ENCODE measurements at regions not wholly inside any gene's neighbourhood (a gene's known extent, or its start where the extent isn't known, plus 50 kb on each side); places are given as distances from the start of the nearest gene placed in this dataset.

DNA sequence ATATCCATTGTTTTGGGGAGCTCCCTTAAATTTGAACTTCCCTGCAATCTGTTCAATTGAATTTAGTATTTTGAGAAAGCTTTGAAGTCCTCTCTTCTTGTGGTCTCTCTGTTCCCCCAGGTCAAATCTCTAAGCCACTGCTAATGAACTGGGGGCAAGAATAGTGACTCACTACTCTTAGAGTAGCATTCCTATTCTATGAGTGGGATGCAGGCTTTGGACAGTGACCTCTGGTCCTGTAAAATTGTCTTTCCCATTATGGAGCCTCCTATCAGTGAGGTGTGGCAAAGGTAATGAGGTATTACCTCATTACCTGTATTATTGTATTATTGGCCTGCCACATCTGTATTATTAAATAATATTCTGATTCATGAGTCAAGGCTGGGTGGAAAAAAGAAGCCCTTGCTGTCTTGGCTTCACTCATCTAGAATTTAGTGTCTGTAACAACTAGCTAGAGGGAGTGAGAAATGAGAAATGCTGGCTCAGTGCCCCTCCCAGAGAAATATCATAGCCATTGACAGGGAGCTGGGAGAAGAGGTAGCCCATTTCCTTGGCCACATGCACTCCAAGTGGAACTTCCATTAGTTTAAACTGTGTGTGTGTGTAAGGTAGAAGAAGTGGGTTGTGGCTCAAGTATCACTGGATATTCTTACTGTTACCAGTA is 393.9 kb upstream of the CTSO start:
- no peak for TF ChIP-seq NFIC (IDR thresholded peaks at IDR 0.05)
- no peak for TF ChIP-seq ZBTB7A (IDR thresholded peaks at IDR 0.05; ENCODE audit: low read depth)
- TF ChIP-seq TAF1 (IDR thresholded peaks at IDR 0.05; ENCODE audit: low read depth), result no peak
- no peak for TF ChIP-seq REST (IDR thresholded peaks at IDR 0.05; ENCODE audit: low read depth)
- no peak for TF ChIP-seq TCF12 (IDR thresholded peaks at IDR 0.05; ENCODE audit: low read depth)
- TF ChIP-seq EGR1 (IDR thresholded peaks at IDR 0.05), result no peak
- no peak for TF ChIP-seq CEBPB (IDR thresholded peaks at IDR 0.05)
- no peak for TF ChIP-seq YY1 (IDR thresholded peaks at IDR 0.05; ENCODE audit: low read depth)
- TF ChIP-seq RAD21 (IDR thresholded peaks at IDR 0.05; ENCODE audit: low read depth), result no peak
- TF ChIP-seq EP300 (IDR thresholded peaks at IDR 0.05; ENCODE audit: borderline replicate concordance), result no peak
- TF ChIP-seq FOXM1 (IDR thresholded peaks at IDR 0.05; ENCODE audit: borderline replicate concordance, low read depth), result no peak
- TF ChIP-seq TEAD4 (IDR thresholded peaks at IDR 0.05), result no peak
- no peak for TF ChIP-seq MAX (IDR thresholded peaks at IDR 0.05)
- TF ChIP-seq CREB1 (IDR thresholded peaks at IDR 0.05; ENCODE audit: low read depth), result no peak
- TF ChIP-seq, protein P1, sequence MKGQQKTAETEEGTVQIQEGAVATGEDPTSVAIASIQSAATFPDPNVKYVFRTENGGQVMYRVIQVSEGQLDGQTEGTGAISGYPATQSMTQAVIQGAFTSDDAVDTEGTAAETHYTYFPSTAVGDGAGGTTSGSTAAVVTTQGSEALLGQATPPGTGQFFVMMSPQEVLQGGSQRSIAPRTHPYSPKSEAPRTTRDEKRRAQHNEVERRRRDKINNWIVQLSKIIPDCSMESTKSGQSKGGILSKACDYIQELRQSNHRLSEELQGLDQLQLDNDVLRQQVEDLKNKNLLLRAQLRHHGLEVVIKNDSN (IDR thresholded peaks at IDR 0.05), result no peak

DNA sequence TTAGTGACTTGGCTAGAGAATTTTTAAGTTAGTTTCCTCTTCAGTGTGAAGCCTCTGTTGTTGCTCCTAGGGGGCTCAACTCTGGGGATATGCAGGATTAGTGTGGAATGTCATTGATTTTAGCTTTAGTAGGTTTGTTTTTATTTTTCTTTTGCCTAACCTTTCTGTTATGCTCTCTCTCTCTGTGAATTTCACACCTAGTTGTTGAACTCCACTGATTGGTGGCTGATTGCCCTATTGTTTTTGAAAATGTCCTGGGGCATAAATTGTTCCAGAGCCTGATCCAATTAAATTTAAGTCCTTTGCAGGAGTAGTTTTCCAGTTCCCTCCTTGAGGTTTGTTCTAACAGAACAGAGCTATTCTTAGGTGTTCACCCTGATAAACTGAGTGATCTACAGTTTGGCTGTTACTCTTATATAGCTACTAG is 393.3 kb upstream of the CTSO start:
- TF ChIP-seq TCF12 (IDR thresholded peaks at IDR 0.05; ENCODE audit: low read depth) (no peak), FOXM1 (IDR thresholded peaks at IDR 0.05; ENCODE audit: borderline replicate concordance, low read depth) (no peak), CEBPB (IDR thresholded peaks at IDR 0.05) (no peak), REST (IDR thresholded peaks at IDR 0.05; ENCODE audit: low read depth) (no peak)

DNA sequence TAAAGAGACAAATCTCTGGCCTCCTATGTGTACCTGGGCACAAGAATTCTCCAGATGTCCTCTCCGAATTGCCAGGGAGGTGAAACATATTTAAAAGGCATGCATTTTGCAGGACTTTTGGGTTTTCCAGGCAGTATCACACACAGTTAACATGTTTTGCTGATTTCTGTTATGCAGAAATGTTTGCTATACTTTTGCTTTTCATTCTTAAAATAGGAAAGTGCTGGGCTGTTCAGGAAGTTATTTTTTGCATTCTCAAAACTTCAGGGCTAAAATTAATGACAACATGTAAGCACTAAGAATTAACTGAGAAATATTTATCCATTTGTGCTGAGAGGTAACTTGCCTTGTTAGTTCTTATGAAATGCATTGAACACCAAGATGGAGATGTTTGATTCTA is 390.7 kb upstream of the CTSO start:
- no peak for TF ChIP-seq TEAD4 (IDR thresholded peaks at IDR 0.05)
- no peak for TF ChIP-seq REST (IDR thresholded peaks at IDR 0.05; ENCODE audit: low read depth)
- no peak for TF ChIP-seq NFIC (IDR thresholded peaks at IDR 0.05)
- no peak for TF ChIP-seq ZBTB7A (IDR thresholded peaks at IDR 0.05; ENCODE audit: low read depth)
- no peak for TF ChIP-seq MAX (IDR thresholded peaks at IDR 0.05)
- no peak for TF ChIP-seq CEBPB (IDR thresholded peaks at IDR 0.05)
- TF ChIP-seq CREB1 (IDR thresholded peaks at IDR 0.05; ENCODE audit: low read depth), result no peak
- TF ChIP-seq, protein P1 (IDR thresholded peaks at IDR 0.05), result no peak

DNA sequence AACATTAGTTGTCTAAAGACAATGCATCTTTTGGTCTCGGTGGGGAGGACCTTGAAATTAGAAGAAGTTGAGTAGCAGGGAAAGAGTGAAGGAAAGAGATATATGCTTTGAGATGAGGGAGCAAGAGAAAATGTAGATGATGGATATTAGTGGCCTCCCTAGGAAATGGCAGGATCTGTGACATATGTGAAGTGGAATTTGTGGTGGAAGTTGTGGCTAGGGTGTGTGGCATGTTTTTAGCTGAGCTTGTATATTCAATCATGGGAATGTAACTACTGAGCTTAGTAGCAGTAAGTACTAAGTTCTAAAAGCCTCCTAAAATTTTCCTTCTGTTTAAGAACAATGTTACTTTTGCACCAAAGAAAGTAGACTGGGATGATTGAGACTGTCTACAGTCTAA is 382.8 kb upstream of the CTSO start:
- TF ChIP-seq YY1 (IDR thresholded peaks at IDR 0.05; ENCODE audit: low read depth) (no peak), TEAD4 (IDR thresholded peaks at IDR 0.05) (no peak), EGR1 (IDR thresholded peaks at IDR 0.05) (no peak), RAD21 (IDR thresholded peaks at IDR 0.05; ENCODE audit: low read depth) (no peak), REST (IDR thresholded peaks at IDR 0.05; ENCODE audit: low read depth) (no peak), EP300 (IDR thresholded peaks at IDR 0.05; ENCODE audit: borderline replicate concordance) (no peak), CEBPB (IDR thresholded peaks at IDR 0.05) (no peak), FOXM1 (IDR thresholded peaks at IDR 0.05; ENCODE audit: borderline replicate concordance, low read depth) (no peak), TCF12 (IDR thresholded peaks at IDR 0.05; ENCODE audit: low read depth) (no peak), TAF1 (IDR thresholded peaks at IDR 0.05; ENCODE audit: low read depth) (no peak), ZBTB7A (IDR thresholded peaks at IDR 0.05; ENCODE audit: low read depth) (no peak), MAX (IDR thresholded peaks at IDR 0.05) (no peak), CREB1 (IDR thresholded peaks at IDR 0.05; ENCODE audit: low read depth) (no peak), NFIC (IDR thresholded peaks at IDR 0.05) (no peak)
- TF ChIP-seq, protein P1 (IDR thresholded peaks at IDR 0.05), result no peak

Measured in Ishikawa (cell line).